Kidney epithelial cell (primary cell): ENCODE measurements at regions not wholly inside any gene's neighbourhood (a gene's known extent, or its start where the extent isn't known, plus 50 kb on each side); places are given as distances from the start of the nearest gene placed in this dataset.

Source experiments
- DNase-seq: peaks from one replicate; pipeline ENCODE4 v3.0.0-alpha.2; 2010; ENCODE audit warnings: low read depth
- H3K27me3 ChIP-seq: 2 replicates; pipeline ENCODE4 v1.6.0; 2011; ENCODE audit warnings: low read length; ENCODE audit not compliant: control insufficient read depth, insufficient read depth
- H3K36me3 ChIP-seq: 2 replicates; pipeline ENCODE4 v1.5.1; 2011; ENCODE audit warnings: low read length; ENCODE audit not compliant: control insufficient read depth, insufficient read depth
- H3K4me3 ChIP-seq: 2 replicates; pipeline ENCODE4 v1.5.1; 2011; ENCODE audit warnings: low read depth, mild to moderate bottlenecking, control low read depth, low read length
- TF ChIP-seq, protein P1 (sequence below): IDR thresholded peaks from 2 replicates; pipeline ENCODE4 v1.5.1; 2011; ENCODE audit warnings: mild to moderate bottlenecking, moderate library complexity, low read length, control low read depth, inconsistent platforms; ENCODE audit not compliant: insufficient read depth, poor library complexity, severe bottlenecking

DNA sequence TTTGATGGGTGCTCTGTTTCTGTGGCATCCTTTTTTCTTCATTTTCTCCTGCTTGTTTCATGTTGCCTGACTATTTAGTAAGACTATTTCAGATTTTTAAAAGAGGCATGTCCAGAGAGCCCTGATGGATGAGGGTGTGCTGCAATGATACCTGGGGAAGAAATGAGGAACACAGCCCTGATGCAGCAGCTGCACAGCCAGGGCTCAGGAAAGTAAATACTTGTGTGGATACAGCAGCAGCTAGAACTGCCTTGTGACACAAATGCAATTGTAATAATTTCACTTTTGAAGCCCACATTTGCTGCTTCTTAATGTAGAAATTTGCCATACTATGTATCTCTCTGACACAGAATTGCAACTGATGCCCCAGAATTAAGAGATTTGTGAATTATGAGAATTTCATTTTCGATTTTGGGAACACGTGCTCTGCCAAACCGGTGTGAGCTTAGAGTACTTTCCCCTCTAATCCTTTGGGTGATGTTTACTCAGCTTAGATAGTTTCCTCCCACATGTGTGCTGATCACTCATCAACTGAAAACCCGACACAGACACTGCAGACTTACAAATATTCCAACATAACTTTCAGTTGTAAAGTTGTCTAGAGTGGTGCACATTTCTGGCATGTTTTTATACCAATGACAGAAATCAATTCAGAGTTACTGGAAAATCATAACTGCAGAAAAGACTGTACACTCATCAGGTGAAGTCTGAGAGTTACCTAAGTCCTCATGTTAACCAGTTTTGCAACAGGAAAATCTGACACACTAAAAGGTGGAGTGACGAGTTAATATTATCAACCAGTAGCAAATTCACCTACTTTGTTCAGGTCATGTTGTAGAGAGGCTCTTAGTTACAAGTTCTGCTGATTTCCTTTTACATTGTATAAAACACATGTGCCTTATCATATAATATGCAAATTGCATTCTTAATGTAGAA is 383.4 kb downstream of the CBLN2 start:
- H3K36me3 ChIP-seq, result no peaks in the 10 kb centered on the region
- no peaks in the 10 kb centered on the region for H3K27me3 ChIP-seq
- no peak for DNase-seq
- TF ChIP-seq, protein P1, sequence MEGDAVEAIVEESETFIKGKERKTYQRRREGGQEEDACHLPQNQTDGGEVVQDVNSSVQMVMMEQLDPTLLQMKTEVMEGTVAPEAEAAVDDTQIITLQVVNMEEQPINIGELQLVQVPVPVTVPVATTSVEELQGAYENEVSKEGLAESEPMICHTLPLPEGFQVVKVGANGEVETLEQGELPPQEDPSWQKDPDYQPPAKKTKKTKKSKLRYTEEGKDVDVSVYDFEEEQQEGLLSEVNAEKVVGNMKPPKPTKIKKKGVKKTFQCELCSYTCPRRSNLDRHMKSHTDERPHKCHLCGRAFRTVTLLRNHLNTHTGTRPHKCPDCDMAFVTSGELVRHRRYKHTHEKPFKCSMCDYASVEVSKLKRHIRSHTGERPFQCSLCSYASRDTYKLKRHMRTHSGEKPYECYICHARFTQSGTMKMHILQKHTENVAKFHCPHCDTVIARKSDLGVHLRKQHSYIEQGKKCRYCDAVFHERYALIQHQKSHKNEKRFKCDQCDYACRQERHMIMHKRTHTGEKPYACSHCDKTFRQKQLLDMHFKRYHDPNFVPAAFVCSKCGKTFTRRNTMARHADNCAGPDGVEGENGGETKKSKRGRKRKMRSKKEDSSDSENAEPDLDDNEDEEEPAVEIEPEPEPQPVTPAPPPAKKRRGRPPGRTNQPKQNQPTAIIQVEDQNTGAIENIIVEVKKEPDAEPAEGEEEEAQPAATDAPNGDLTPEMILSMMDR, result no peak
- no peak overlapping the region for H3K4me3 ChIP-seq

DNA sequence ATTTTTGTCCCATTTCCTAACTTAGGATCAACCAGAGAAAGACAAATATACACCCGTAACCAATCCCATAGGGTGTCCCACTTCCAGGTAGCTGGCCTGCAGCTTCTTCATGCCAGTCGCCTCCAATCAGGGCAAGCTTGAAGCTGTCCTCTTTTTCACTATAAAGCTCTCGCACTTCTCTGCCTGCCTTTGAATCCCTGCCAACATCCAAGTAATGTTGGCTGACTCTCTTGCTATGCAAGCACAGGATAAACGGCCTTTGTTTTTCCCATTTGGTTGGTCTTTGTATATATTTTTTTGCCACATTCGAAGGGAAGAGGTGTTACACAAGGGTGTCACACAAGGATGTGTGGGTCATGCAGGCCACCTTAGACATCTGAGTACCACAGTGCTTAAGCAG is 388.8 kb downstream of the CBLN2 start:
- no peak for DNase-seq
- H3K4me3 ChIP-seq, result no peak overlapping the region

DNA sequence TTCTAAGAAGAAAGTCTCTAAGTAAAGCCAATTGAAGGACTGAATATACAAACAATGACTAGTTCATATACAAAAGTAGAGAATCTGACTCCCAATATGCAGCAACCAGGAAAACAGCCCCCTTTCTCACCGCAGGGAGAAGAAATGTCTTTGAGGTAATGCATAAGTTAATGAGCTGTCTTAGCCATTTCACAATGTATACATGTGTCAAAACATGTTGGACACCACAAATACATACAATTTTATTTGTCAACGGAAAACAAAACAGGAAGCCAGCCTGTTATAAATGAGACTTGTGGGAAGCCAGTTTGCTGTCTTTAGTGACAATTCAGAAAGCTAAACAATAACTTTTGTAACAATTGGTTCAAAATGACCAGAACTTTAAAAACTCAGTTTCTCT is 389.2 kb downstream of the CBLN2 start:
- Histone ChIP-seq H3K36me3 (no peaks in the 10 kb centered on the region), H3K27me3 (no peaks in the 10 kb centered on the region), H3K4me3 (no peak overlapping the region)
- TF ChIP-seq, protein P1, result no peak
- DNase-seq, result no peak

More for the DNA sequence above, 388.8 kb downstream of the CBLN2 start:
- H3K27me3 ChIP-seq, result no peaks in the 10 kb centered on the region
- TF ChIP-seq, protein P1, result no peak
- no peaks in the 10 kb centered on the region for H3K36me3 ChIP-seq

DNA sequence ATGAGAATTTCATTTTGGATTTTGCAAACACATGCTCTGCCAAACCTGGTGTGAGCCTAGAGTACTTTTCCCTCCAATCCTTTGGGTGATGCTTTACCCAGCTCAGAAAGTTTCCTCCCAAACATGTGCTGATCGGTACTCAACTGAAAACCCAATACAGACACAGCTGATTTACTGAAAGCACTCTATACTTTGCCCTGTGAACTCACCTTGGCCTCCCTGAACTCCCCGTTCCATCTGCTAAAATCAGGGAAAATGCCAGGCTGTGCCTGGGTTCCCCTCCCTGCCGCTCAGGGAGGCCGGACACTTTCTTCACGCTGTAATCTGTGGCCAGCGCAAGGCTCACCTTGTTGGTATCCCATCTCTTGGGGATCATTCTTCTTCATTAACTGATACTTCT is 391.2 kb downstream of the CBLN2 start:
- H3K4me3 ChIP-seq, result no peak overlapping the region
- TF ChIP-seq, protein P1, result no peak
- DNase-seq, result no peak
- no peaks in the 10 kb centered on the region for H3K36me3 ChIP-seq
- H3K27me3 ChIP-seq, result no peaks in the 10 kb centered on the region

DNA sequence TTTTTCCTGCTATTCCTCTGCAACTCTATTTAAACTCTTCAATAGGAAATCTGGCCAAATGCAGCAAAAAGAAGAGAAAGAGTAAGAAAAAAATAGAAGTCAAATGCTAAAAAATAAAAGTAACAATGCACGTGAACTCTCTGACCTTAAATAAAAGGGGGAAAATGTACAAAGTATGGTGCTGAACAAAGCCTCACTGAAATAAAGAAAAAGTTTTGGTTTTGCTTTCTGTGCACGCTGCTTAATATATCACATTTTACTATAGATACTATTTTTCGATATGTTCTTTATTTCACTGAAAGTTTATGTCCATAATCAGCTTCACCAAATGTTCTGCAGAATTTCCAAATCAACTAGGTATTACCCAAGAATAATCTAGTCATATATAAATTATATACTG is 396.3 kb downstream of the CBLN2 start:
- no peak for DNase-seq
- TF ChIP-seq, protein P1, result no peak
- Histone ChIP-seq H3K36me3 (no peaks in the 10 kb centered on the region), H3K27me3 (no peaks in the 10 kb centered on the region), H3K4me3 (no peak overlapping the region)
